SU-DHL-6 (cell line): ENCODE measurements at regions not wholly inside any gene's neighbourhood (a gene's known extent, or its start where the extent isn't known, plus 50 kb on each side); places are given as distances from the start of the nearest gene placed in this dataset.

Source experiments
- EZH2phosphoT487 ChIP-seq: fragments of 200-600 bp; sonication (generic), shearing (Covaris generic); conservative IDR thresholded peaks from 2 replicates; pipeline ENCODE4 v1.6.1; 2018; ENCODE audit warnings: mild to moderate bottlenecking, antibody characterized with exemption, low read length, moderate library complexity, mixed read lengths
- TF ChIP-seq, protein P1 (sequence below): fragments of 200-600 bp; sonication (generic); IDR thresholded peaks from one replicate; pipeline ENCODE4 v1.5.1; 2017; ENCODE audit warnings: antibody characterized with exemption, mild to moderate bottlenecking, low read length, moderate library complexity; ENCODE audit not compliant: insufficient read depth, poor library complexity, severe bottlenecking

DNA sequence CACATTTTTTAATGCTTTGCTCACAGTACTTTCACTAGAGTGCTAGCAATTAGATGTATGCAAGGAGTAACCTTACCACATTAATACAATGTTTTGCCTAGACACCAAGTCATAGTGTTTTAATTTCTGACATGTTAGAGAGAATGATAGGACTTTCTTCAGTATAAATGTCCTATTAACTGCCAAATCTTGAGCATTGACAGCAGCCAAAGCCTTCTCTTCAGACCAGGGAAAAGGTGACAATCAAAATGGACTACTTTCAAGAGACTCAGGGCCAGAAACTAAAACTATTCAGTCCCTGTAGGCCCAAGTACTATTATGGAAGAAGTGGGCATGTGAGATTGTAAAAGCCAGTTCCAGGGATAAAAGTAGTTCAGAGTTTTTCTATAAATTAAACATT, 201.4 kb upstream of the PCDH15 start:
- TF ChIP-seq, protein P1, sequence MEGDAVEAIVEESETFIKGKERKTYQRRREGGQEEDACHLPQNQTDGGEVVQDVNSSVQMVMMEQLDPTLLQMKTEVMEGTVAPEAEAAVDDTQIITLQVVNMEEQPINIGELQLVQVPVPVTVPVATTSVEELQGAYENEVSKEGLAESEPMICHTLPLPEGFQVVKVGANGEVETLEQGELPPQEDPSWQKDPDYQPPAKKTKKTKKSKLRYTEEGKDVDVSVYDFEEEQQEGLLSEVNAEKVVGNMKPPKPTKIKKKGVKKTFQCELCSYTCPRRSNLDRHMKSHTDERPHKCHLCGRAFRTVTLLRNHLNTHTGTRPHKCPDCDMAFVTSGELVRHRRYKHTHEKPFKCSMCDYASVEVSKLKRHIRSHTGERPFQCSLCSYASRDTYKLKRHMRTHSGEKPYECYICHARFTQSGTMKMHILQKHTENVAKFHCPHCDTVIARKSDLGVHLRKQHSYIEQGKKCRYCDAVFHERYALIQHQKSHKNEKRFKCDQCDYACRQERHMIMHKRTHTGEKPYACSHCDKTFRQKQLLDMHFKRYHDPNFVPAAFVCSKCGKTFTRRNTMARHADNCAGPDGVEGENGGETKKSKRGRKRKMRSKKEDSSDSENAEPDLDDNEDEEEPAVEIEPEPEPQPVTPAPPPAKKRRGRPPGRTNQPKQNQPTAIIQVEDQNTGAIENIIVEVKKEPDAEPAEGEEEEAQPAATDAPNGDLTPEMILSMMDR, result no peak
- TF ChIP-seq EZH2phosphoT487, result no peak
